NCI-H446 treated with DMSO at 0.1 percent for 48 hours (cell line): ENCODE measurements at regions not wholly inside any gene's neighbourhood (a gene's known extent, or its start where the extent isn't known, plus 50 kb on each side); places are given as distances from the start of the nearest gene placed in this dataset.

Experiments used
- DNase-seq: peaks from one replicate; lab custom pipeline; 2025; lab: John Stamatoyannopoulos, UW

- no peak for DNase-seq
Observed at GRCh38 chr3:193754719-193755118, 161.7 kb downstream of the OPA1 start.

GRCh38 chr3:193756536-193756935 is 163.5 kb downstream of the OPA1 start:
- DNase-seq, result no peak

GRCh38 chr3:193757457-193757856 is 164.4 kb downstream of the OPA1 start:
- no peak for DNase-seq

- no peak for DNase-seq
Observed at GRCh38 chr3:193761969-193762368, 169.0 kb downstream of the OPA1 start.

- DNase-seq, result no peak
Observed at GRCh38 chr3:193762657-193763056, 169.6 kb downstream of the OPA1 start.

GRCh38 chr3:193764959-193765358 is 172.0 kb downstream of the OPA1 start:
- DNase-seq, result no peak

GRCh38 chr3:193767353-193768069 is 174.5 kb downstream of the OPA1 start:
- no peak for DNase-seq

- no peak for DNase-seq
Observed at GRCh38 chr3:193768070-193768394, 175.0 kb downstream of the OPA1 start.

- no peak for DNase-seq
Observed at GRCh38 chr3:193769437-193769836, 176.4 kb downstream of the OPA1 start.

- no peak for DNase-seq
Observed at GRCh38 chr3:193771011-193771652, 178.1 kb downstream of the OPA1 start.

GRCh38 chr3:193771653-193772421 is 178.8 kb downstream of the OPA1 start:
- DNase-seq, result no peak

GRCh38 chr3:193772422-193772763 is 179.4 kb downstream of the OPA1 start:
- DNase-seq, result no peak

GRCh38 chr3:193773266-193774220 is 180.5 kb downstream of the OPA1 start:
- DNase-seq, result no peak

- no peak for DNase-seq
Observed at GRCh38 chr3:193774272-193774915, 181.4 kb downstream of the OPA1 start.

- no peak for DNase-seq
Observed at GRCh38 chr3:193774916-193775285, 181.9 kb downstream of the OPA1 start.

GRCh38 chr3:193775421-193776077 is 182.5 kb downstream of the OPA1 start:
- DNase-seq, result no peak

GRCh38 chr3:193776626-193777358 is 183.8 kb downstream of the OPA1 start:
- no peak for DNase-seq

GRCh38 chr3:193777524-193777923 is 184.5 kb downstream of the OPA1 start:
- DNase-seq, result no peak

- no peak for DNase-seq
Observed at GRCh38 chr3:193778676-193779075, 185.7 kb downstream of the OPA1 start.

GRCh38 chr3:193779933-193780332 is 186.9 kb downstream of the OPA1 start:
- no peak for DNase-seq
